Activated CD4-positive, alpha-beta T cell treated with anti-CD3 and anti-CD28 coated beads, Interleukin-2, Interleukin-6, amounts not matched to agents 100 ng/mL and 50 ng/mL, durations not matched to agents 16 hours and 8 hours (primary cell): ENCODE measurements at regions not wholly inside any gene's neighbourhood (a gene's known extent, or its start where the extent isn't known, plus 50 kb on each side); places are given as distances from the start of the nearest gene placed in this dataset.
A peak's percentile ranks its signal among the peaks of the same experiment; 100 is the strongest.

Source experiments
- DNase-seq: peaks from one replicate; pipeline ENCODE4 v3.0.0-alpha.2; 2020

- no peak for DNase-seq
Measured at GRCh38 chr6:164133095-164133494, 718.6 kb downstream of the QKI start.

DNA sequence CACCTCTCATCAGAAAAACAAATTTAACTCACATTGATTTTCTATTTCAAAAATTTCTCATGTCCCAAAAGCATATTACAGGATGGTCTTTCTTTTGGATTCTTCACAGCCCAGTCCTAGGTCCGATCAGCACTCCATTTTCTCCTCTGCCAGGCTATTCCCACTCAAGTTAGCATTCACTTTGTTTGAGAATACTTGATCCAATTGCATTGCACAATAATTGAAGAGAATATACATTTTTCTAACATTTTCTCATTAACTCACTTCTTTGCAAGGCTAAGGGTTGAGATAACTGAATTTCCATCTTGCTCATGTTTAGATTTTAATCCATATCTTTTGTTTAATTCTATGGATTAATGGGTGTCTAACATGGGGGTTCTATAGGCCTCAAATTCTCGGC is 716.1 kb downstream of the QKI start:
- DNase-seq: no peak

GRCh38 chr6:164130151-164130550 is 715.6 kb downstream of the QKI start:
- no peak for DNase-seq

DNA sequence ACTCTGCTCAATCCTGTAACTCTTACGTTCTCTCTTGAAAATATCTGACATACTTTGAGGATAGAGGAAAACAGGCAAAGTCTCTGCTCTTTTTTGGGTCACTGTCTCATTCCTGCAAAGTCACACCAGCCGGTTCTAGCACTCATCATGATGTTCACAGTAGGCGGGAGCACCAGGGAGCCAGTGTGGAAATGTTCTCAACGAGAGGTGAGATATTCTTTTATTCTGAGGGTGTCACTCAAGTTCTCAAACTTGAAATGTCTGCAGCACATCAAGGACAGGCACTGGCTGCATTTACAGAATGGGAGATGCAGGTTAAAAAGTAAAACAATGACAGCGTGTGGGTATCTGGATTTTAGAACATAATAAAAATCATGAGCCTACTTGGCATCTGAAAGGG is 714.7 kb downstream of the QKI start:
- DNase-seq: no peak

- DNase-seq: no peak
Measured at GRCh38 chr6:164128101-164128500, 713.6 kb downstream of the QKI start.

DNA sequence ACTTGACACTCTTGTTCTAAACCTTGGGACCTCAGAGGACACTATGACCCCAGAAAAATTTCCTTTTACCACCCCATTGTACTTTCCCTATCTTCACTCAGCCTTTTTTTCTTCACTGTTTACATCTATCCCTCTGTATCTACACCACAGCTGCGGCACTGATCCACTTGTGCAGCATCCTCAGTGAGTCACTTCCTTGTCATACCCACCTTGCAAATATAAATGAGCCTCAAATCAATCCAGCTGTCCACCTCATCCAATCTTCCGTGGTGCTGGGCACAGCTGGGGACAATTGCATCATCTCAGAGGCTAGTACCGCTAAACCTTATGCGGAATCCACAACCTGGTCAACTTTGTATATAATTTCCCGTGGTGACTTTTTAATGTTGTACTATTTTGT is 710.5 kb downstream of the QKI start:
- DNase-seq: no peak

DNA sequence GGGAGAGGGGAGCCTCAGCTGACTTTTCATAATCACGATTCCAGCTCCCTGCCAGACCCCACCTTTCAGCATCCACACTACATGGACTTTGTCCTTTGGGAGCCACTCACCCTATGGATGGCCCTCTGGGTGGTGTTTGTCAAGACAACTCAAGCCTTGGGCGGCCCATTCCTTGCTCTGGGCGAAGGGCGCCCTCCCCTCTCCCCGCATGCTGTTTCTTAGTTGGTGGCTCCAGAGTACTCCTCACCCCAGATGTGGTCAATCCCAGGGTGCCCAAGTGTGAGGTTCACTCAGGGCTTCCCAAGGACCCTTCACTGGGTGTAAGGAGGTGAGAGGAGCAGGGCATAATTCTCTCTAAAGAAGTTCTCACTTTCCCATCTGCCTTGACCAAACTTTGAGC is 710.0 kb downstream of the QKI start:
- no peak for DNase-seq

DNA sequence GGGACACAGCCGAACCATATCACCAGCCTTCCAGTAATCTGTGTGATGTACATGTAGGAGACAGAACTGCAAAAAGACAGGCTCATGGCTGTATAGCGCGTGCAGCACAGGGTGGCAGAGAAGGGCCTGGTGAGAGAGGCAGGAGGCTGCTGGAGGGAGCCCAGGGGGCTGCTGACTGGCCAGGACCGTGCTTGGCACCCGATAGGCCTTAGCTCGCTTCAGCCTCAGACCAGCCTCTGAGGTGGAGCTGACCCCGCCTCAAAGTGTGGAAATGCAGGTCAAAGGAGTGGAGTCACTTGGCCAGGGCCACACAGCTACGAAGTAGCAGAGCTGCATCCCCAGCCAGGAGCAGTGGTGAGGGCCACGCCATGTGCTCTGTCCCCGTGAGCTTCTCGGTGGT is 707.6 kb downstream of the QKI start:
- DNase-seq: no peak

DNA sequence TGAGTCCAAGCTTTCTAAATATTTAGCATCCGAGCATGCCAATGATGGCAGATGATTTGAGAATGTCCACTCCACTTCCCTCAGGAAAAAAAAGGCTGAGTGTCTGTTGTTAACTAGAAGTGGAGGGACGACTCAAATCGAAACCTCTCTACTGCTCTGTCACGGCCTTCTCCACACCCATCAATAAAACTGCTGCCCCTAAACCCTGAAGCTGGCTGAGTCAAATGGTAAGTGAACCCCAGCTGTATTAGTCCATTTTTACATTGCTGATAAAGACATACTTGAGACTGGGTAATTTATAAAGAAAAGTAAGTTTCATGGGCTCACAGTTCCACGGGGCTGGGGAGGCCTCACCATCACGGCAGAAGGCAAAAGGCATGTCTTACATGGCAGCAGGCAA is 707.0 kb downstream of the QKI start:
- DNase-seq: no peak

GRCh38 chr6:164114651-164115050 is 700.1 kb downstream of the QKI start:
- DNase-seq: no peak

- no peak for DNase-seq
Measured at GRCh38 chr6:164114051-164114450, 699.5 kb downstream of the QKI start.

- no peak for DNase-seq
Measured at GRCh38 chr6:164113637-164114036, 699.1 kb downstream of the QKI start.

DNA sequence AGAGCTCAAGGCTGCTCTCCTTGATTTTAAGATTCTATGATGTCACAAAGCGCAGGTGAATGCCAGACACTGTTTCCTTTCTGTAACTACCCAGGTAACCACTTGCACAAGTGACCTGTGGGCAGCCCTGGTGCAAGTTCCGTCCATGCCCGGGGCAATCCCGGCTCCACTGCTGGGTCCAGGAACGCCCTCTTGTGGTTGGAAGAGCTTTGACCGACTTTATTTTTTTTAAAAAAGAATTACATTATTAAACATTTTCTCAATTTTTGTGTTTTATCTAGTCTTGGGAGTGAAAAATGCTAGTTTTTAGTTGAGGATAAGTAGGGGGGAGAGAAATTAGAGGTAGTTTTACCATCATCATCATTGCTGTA is 695.2 kb downstream of the QKI start:
- DNase-seq: no peak

DNA sequence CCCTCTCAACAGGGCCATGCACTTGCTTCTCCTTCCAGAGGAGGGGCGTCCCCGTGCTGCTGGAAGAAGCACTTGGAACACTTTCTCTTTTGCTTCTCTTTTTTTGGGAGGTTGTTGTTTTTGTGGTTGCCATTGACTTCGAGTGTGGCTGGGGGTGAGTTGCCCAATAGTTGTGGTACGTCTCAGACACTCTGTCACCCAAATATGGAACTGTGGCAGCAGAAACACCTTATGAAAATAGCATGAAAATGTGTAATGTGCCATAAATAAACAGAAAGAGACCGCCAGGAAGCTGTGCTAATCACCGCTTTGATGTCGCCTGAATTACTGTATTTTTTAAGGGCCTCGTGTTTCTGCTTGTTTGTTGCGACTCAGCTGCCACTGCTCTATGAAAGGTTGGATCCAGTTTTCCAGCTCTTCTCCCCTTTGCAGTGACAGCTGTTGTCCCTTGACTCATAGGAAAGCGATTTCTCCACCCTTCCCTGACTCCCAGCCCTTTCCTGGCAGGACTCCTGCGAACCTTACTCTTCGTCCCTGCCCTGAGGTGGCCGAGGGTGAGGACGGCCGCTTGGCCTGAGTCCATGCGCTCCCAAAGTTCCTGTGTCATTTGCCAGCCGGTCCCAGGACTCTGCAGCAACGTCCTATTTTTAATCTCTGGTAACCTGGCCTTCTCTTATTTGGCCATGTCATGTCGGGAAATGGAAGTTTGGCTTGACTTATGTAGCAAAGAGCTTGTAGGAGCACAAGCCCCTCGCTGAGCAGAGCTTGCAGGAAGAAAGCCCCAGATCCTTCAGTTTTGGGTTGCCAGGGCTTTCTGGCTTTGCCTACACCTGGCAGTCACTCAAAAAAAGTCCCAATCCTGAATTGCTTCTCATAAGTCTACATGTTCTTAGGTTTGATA is 694.6 kb downstream of the QKI start:
- DNase-seq: no peak

- DNase-seq: no peak
Measured at GRCh38 chr6:164108092-164108491, 693.6 kb downstream of the QKI start.

DNA sequence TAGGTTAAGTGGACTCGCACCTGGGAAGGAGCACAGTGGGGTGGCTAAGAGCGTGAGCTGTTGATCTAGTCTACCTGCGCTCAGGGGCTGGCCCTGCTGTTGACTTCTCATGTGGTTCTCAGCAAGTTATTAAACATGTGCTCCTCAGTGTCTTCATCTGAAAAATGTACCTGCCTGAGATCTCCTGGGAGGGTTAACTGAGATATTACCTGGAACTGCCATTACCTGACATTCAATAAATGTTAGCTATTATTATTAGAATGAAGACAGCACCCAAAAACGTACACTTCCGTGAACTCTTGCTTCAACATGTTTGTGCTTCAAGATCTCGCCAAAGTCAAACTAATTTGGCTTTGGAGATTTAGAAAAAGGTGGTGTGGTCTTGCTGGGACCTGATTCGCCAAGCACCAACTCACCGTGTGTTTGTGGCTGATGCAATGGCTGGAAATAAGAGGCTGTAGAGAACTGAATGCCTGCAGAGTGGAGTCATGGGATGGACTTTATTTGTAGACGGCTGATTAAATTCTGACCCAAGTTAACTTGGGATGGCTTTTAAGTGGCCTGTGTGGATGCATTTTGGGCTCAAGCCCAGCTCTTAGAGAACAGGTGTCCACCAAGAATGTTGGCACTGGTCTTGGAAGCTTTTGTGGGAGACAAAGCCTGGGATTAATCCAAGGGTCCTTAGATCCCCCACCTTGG is 692.9 kb downstream of the QKI start:
- DNase-seq: no peak

DNA sequence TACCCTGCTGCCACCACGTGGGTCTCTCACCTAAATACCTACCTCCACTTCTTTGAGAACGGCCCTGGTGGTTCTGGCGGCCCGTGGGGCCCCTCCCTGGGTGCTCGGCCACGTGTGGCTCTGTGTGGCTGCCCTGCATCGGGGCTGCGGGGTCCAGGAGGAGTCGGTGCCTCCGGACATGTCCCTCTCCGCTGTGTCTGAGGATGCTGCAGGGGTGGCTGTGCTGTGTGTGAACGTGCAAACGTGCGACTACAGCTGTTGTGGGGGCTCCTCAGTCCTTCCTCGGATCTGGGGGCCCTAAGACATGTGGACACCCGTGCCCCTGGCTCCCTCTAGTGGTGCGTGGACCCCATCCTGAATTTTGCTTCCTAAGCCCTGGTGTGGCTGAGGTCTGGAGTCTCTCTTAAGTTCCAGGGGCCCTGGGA is 691.8 kb downstream of the QKI start:
- peak; percentile 10 for DNase-seq

DNA sequence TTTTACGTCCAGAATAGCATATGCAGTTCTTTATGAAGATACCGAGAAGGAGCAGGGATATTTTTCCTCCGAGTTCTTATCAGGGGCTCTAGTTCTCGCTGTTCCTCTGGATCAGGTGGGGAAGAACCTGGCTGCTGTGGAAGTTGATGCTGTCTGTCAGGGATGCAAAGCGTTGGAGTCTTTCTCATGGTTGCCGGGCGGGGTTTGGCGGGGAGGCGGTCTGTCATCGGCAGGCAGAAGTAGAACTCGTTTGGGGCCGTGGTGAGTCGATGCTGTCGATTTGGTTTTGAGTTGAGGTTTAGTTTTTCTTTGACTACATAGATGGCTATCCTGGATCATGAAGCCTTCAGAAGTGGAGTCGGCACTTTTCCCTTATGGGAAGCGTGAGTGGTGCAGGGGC is 691.2 kb downstream of the QKI start:
- DNase-seq: no peak

- DNase-seq: no peak
Measured at GRCh38 chr6:164104432-164104831, 689.9 kb downstream of the QKI start.

DNA sequence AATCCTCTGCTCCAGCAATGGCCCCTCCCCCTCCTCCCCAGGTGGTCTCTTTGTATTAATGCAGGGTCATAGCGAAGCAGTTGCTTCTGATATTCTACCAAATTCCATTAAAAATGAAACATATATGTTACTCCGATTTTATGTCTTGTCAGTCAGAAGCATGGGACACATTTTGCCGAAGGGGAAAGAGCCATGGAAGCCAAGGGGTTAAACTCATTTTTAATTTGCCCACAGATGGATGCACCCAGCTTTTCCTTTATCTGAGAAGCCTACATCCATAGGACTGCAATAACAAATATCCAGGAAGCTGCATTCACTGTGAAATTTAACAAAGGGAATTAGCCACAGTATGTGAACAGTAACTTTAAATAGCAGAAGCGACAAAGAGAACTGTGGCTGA is 688.2 kb downstream of the QKI start:
- no peak for DNase-seq

DNA sequence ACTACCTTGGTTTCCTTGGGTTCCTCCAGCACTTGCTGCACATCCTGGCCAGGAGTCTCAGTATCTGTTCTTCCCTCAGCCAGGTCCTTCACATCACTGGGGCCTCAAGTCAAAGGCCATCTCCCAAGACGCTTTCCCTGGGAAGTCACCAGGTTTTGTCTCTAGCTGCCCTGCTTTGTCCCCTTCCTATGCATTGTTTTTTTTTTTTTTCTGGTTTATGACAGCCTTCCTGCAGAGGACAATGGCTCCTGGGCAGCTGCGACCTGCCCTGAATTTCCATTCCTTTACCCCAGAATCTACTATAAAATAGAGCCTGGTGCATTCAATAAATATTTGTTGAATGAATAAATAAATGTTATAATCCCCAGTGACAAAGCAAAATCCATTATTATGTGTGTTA is 687.3 kb downstream of the QKI start:
- no peak for DNase-seq

DNA sequence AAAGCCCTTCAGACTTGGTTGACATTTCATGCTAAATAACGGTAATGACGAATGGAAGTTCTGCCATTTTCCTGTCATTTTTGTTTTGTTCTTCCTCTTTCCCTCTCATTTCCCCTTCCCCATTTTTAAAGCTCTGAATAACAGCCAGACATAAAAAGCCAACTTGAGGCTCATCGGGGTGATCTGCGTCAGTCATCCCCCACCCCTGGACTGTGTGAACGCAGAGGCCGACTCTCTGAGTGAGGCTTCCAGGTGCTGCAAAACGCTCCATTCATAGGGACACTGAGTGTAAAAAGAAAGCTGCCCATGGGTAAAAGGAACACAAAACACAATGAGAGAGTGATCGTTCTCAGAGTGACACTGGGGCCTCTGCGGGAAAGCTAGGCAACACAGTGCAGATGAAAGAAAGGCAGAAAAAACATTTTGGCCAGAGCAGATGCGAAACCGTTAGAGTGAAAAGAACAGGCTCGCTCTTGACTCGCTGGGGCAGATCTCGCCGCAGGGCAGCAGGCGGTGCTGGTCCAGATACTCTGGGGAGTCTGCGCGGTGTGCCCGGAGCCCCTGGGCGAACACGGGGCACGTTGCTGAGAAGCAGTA is 684.8 kb downstream of the QKI start:
- DNase-seq: no peak

DNA sequence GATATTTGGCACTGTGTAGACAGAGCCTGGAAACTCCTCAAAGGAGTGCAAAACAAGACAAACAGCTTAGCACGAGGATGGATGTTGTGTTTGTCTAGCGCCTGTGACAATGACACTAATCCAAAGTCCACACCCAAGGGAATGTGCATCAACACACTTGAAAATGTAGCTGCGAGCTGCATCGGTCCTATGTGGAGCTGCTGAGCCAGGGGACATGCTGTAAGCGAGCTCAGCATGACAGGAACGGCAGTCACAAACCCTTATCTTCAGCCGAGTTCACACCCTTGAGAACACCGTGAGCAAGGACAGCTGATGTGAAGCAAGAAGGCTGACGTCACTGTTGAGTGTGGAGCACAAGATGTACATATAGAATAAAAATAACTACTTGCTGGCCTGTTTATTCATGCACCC is 684.3 kb downstream of the QKI start:
- no peak for DNase-seq
